ENCODE measurements at regions not wholly inside any gene's neighbourhood (a gene's known extent, or its start where the extent isn't known, plus 50 kb on each side); places are given as distances from the start of the nearest gene placed in this dataset.

GRCh38 chr10:36177071-36177470, 535.0 kb upstream of the FZD8 start:
- no peak for DNase-seq (ENCODE audit: low spot score)
- intact Hi-C loops (cut with DNase I) = no loop called here

GRCh38 chr10:36175954-36176353, 533.9 kb upstream of the FZD8 start:
- DNase-seq (ENCODE audit: low spot score) = no peak
- intact Hi-C loops (cut with DNase I) = no loop called here

GRCh38 chr10:36173364-36173763, 531.3 kb upstream of the FZD8 start:
- intact Hi-C loops (cut with DNase I) = loop anchor here (5.0 kb wide), 1 partner anchor 531 kb away; the partner anchor contains the start of gene FZD8
- DNase-seq (ENCODE audit: low spot score) = no peak

GRCh38 chr10:36171953-36172940, 530.2 kb upstream of the FZD8 start:
- DNase-seq (ENCODE audit: low spot score) = no peak
- intact Hi-C loops (cut with DNase I) = loop anchor here (5.0 kb wide), 1 partner anchor 530 kb away; the partner anchor contains the start of gene FZD8

DNA sequence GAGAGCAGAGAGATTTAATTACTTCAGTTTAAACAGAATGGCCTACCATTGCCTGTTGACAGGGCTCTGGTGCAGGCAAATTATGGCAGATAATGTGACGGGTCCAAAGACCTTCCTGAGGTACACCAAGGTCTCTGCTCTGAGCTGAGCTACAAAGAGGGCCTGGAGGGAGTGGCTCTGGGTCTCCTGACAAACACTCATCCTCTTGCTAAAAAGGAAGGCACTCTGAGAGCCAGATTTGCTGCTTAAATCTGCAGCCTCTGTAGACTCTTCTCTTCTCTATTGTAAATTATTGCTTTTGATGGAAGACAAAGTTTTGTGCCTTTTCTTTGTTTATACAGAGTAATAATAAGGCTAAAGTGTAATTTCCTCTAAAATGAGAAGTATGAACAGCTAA, 529.5 kb upstream of the FZD8 start:
- DNase-seq (ENCODE audit: low spot score) = no peak
- intact Hi-C loops (cut with DNase I) = loop anchor here (5.0 kb wide), 1 partner anchor 529 kb away; the partner anchor contains the start of gene FZD8

- intact Hi-C loops (cut with DNase I) = loop anchor here (5.0 kb wide), 1 partner anchor 529 kb away; the partner anchor contains the start of gene FZD8
- DNase-seq (ENCODE audit: low spot score) = no peak
Measured at GRCh38 chr10:36170943-36171501, 528.9 kb upstream of the FZD8 start.

GRCh38 chr10:36170142-36170719, 528.1 kb upstream of the FZD8 start:
- intact Hi-C loops (cut with DNase I) = loop anchor here (5.0 kb wide), 1 partner anchor 528 kb away; the partner anchor contains the start of gene FZD8
- no peak for DNase-seq (ENCODE audit: low spot score)

DNA sequence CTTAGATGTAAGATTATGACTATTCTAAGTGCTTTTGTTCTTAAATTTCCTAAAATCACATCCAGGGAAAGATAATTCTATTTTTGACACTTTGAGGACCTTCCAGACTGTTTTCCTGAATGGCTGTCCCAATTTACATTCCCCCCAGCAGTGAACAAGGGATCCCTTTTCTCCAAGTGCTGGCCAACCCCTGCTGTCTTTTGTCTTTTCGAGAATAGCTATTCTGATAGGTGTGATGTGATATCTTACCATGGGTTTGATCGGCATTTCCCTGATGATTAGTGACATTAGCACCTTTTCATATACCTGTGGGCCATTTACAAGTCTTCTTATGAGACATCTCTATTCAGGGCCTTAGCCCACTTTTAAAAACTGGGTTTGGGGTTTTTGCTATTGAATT, 526.7 kb upstream of the FZD8 start:
- DNase-seq (ENCODE audit: low spot score) = no peak
- intact Hi-C loops (cut with DNase I) = no loop called here

GRCh38 chr10:36164556-36165504, 522.7 kb upstream of the FZD8 start:
- intact Hi-C loops (cut with DNase I) = no loop called here
- no peak for DNase-seq (ENCODE audit: low spot score)

GRCh38 chr10:36163827-36164226, 521.7 kb upstream of the FZD8 start:
- intact Hi-C loops (cut with DNase I) = no loop called here
- no peak for DNase-seq (ENCODE audit: low spot score)

- no peak for DNase-seq (ENCODE audit: low spot score)
- intact Hi-C loops (cut with DNase I) = no loop called here
Measured at GRCh38 chr10:36157486-36157885, 515.4 kb upstream of the FZD8 start.

- DNase-seq (ENCODE audit: low spot score) = no peak
- intact Hi-C loops (cut with DNase I) = no loop called here
Measured at GRCh38 chr10:36148207-36148606, 506.1 kb upstream of the FZD8 start.

- no peak for DNase-seq (ENCODE audit: low spot score)
- intact Hi-C loops (cut with DNase I) = no loop called here
Measured at GRCh38 chr10:36147529-36147928, 505.4 kb upstream of the FZD8 start.

DNA sequence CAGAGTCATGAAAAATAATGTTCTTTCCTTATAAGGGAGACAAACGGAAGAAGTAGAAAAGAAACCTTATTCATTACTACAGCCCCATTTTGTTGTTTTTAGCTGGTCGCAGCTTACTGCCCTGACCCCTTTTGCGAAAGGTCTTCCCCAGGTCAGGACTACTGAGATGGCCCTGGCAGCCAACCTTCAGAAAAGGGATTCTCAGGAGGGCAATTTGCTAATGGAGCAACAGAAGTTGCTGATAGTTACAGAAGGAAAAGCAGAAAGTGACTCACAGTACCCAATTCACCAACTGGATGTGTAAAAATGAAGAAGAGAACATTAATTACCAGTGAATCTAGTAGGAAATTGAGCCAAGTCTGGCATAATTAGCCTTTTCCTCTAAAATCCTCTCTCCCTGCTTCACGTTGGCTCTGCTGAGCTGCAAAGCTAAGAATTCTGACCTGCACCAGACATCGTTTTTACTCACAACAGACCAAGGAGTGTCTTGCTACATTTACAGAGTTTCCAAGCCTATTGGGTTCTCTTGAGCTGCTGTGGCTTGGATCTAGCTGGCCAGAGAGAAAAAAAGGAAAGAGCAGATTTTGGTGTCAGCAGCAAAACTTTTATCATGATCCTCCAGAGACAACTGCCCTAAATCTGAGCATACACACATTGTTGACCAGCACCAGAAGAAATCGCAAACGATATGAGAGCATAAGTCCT, 499.9 kb upstream of the FZD8 start:
- DNase-seq (ENCODE audit: low spot score) = no peak
- intact Hi-C loops (cut with DNase I) = no loop called here

DNA sequence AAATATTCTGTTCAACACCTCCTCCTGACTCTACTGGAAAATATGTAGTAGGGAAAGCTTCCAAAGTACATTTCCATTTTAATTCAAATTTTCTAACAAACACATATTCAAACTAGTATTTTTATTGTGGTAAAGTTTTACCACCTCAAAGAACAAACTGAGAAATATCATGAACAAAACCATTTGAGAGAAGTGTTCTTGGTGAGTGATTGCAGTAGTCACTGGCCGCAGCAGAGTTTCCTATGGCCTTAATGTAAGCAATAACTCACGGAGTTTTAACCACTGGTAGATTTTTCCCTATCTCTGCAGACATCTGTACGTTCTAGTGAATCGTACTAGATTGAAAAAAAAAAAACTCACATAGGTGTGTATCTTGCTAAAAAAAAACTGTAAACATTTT, 487.0 kb upstream of the FZD8 start:
- intact Hi-C loops (cut with DNase I) = no loop called here

GRCh38 chr10:36126076-36126475, 484.0 kb upstream of the FZD8 start:
- intact Hi-C loops (cut with DNase I) = no loop called here
- DNase-seq (ENCODE audit: low spot score) = no peak

More for the DNA sequence above, 487.0 kb upstream of the FZD8 start:
- no peak for DNase-seq (ENCODE audit: low spot score)

GRCh38 chr10:36119455-36119854, 477.4 kb upstream of the FZD8 start:
- no peak for DNase-seq (ENCODE audit: low spot score)
- intact Hi-C loops (cut with DNase I) = no loop called here

DNA sequence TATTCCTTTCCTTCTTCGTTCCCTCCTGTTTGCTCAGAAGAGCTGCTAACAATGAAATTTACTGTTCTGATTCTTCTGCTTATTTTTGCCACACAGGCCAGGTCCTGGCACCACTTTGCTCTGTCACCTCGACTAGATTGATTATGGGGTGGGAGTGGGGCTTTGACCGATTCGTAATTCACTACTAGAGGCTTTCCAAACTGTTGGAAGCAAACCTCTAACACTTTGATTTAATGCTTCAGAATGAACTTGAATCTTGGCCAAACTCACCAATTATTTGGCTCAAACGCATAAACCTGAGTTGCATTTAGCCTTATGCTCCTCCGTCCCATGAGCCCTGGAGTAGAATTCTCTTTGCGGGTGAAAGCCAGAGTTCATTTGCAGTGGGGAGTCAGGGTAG, 476.2 kb upstream of the FZD8 start:
- intact Hi-C loops (cut with DNase I) = no loop called here

DNA sequence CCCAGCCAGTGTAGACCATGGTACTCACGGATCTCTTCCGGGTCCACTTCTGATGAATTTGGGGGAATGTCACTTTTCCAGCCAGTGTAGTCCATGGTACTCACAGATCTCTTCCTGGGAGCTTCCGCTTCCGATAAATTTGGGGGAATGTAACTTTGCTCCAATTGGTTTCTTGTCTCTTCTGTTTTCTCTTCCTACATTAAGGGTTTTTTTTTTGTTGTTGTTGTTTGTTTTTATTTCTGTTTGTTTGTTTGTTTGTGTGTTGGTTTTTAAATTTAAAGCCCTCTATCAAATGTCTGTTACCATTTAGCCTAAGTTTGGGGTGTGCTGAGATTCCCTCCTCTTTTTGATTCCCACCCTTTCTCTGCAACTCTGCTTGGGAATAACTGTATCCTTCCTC, 475.8 kb upstream of the FZD8 start:
- DNase-seq (ENCODE audit: low spot score) = no peak
- intact Hi-C loops (cut with DNase I) = no loop called here

More for the DNA sequence above, 476.2 kb upstream of the FZD8 start:
- DNase-seq (ENCODE audit: low spot score) = no peak

Data from cardiac septum (tissue), 1 donor.